Smooth muscle cell (in vitro differentiated cells): ENCODE measurements at regions not wholly inside any gene's neighbourhood (a gene's known extent, or its start where the extent isn't known, plus 50 kb on each side); places are given as distances from the start of the nearest gene placed in this dataset.

ENCODE experiments used
- DNase-seq: peaks from one replicate; lab custom pipeline; 2025; ENCODE audit not compliant: unreplicated experiment; lab: John Stamatoyannopoulos, UW
- H2AFZ ChIP-seq: fragments of 200-600 bp; sonication (generic); 2 replicates; pipeline ENCODE4 v1.6.0; 2016; ENCODE audit warnings: antibody characterized with exemption, low read depth, mild to moderate bottlenecking
- H3F3A ChIP-seq: fragments of 200-600 bp; sonication (generic); 2 replicates; pipeline ENCODE4 v1.6.0; 2017; ENCODE audit warnings: antibody characterized with exemption, low read depth
- H3K27ac ChIP-seq: fragments of 200-600 bp; sonication (generic); 2 replicates; pipeline ENCODE4 v1.5.1; 2016; ENCODE audit warnings: low read depth, mild to moderate bottlenecking
- H3K27me3 ChIP-seq: fragments of 200-600 bp; sonication (generic); 2 replicates; pipeline ENCODE4 v1.6.1; 2016; ENCODE audit warnings: low read depth, mild to moderate bottlenecking
- H3K36me3 ChIP-seq: fragments of 200-600 bp; sonication (generic); 2 replicates; pipeline ENCODE4 v1.5.1; 2016; ENCODE audit warnings: low read depth
- H3K4me1 ChIP-seq: fragments of 200-600 bp; sonication (generic); 2 replicates; pipeline ENCODE4 v1.5.1; 2016; ENCODE audit warnings: low read depth
- H3K4me2 ChIP-seq: fragments of 200-600 bp; sonication (generic); 2 replicates; pipeline ENCODE4 v1.6.0; 2016; ENCODE audit warnings: mild to moderate bottlenecking
- H3K4me3 ChIP-seq: fragments of 200-600 bp; sonication (generic); 2 replicates; pipeline ENCODE4 v1.5.1; 2016; ENCODE audit warnings: mild to moderate bottlenecking
- H3K79me2 ChIP-seq: fragments of 200-600 bp; sonication (generic); 2 replicates; pipeline ENCODE4 v1.6.0; 2016; ENCODE audit warnings: low read depth, mild to moderate bottlenecking
- H3K9ac ChIP-seq: fragments of 200-600 bp; sonication (generic); 2 replicates; pipeline ENCODE4 v1.6.0; 2016; ENCODE audit warnings: low read depth
- H3K9me3 ChIP-seq: fragments of 200-600 bp; sonication (generic); replicated peaks from 2 replicates; pipeline ENCODE4 v1.5.1; 2016; ENCODE audit warnings: low read depth
- H4K20me1 ChIP-seq: fragments of 200-600 bp; sonication (generic); 2 replicates; pipeline ENCODE4 v1.6.0; 2016; ENCODE audit warnings: low read depth
- WGBS: methylation state at CpG from one replicate; pipeline ENCODE4 v1.1.7; 2016; ENCODE audit warnings: low lambda C conversion rate; 5-methylcytosine and 5-hydroxymethylcytosine counted together
- TF ChIP-seq, protein P1 (sequence below): fragments of 200-600 bp; sonication (generic); IDR thresholded peaks from 2 replicates; pipeline ENCODE4 v1.5.1; 2017; ENCODE audit warnings: borderline replicate concordance, mild to moderate bottlenecking, antibody characterized with exemption; ENCODE audit not compliant: insufficient read depth, poor library complexity, severe bottlenecking

DNA sequence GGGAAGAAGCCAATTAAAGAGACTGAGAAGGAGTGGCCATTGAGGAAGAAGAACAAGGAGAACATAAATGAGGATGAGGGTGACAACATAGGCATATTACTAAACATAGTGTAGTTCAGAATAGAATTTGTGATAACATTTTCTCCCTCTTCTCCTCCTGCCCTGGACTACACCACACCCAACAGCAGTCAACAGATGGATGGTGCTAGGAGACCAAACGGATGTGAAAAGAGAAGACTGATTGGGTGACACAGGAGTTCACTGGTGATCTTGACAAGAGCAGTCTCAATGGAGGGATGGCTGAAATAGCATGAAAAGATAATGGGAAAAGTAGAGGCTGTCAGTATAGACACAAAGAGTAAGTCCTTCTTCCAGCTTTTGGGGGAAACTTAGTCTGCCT lies 226.5 kb upstream of the FGF13 start:
- no peak overlapping the region for H3K27ac ChIP-seq
- no peaks in the 10 kb centered on the region for H3K9me3 ChIP-seq
- TF ChIP-seq, protein P1, sequence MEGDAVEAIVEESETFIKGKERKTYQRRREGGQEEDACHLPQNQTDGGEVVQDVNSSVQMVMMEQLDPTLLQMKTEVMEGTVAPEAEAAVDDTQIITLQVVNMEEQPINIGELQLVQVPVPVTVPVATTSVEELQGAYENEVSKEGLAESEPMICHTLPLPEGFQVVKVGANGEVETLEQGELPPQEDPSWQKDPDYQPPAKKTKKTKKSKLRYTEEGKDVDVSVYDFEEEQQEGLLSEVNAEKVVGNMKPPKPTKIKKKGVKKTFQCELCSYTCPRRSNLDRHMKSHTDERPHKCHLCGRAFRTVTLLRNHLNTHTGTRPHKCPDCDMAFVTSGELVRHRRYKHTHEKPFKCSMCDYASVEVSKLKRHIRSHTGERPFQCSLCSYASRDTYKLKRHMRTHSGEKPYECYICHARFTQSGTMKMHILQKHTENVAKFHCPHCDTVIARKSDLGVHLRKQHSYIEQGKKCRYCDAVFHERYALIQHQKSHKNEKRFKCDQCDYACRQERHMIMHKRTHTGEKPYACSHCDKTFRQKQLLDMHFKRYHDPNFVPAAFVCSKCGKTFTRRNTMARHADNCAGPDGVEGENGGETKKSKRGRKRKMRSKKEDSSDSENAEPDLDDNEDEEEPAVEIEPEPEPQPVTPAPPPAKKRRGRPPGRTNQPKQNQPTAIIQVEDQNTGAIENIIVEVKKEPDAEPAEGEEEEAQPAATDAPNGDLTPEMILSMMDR, result no peak
- H3K4me2 ChIP-seq, result no peak overlapping the region
- DNase-seq, result no peak
- 65% methylated on average over 1 of the region's 1 CpG for WGBS
- H3F3A ChIP-seq, result no peaks in the 10 kb centered on the region
- no peak overlapping the region for H3K4me3 ChIP-seq
- no peaks in the 10 kb centered on the region for H3K27me3 ChIP-seq
- H4K20me1 ChIP-seq, result no peaks in the 10 kb centered on the region
- no peaks in the 10 kb centered on the region for H3K36me3 ChIP-seq
- no peaks in the 10 kb centered on the region for H3K4me1 ChIP-seq
- no peak overlapping the region for H3K9ac ChIP-seq
- no peaks in the 10 kb centered on the region for H3K79me2 ChIP-seq
- no peak overlapping the region for H2AFZ ChIP-seq

GRCh38 chrX:138931212-138931611 lies 219.7 kb upstream of the FGF13 start:
- Histone ChIP-seq H4K20me1 (no peaks in the 10 kb centered on the region), H3K4me2 (no peak overlapping the region), H3F3A (no peaks in the 10 kb centered on the region), H3K9ac (no peak overlapping the region), H3K79me2 (no peaks in the 10 kb centered on the region), H3K4me3 (no peak overlapping the region), H3K9me3 (no peaks in the 10 kb centered on the region), H3K4me1 (no peaks in the 10 kb centered on the region), H3K27me3 (no peaks in the 10 kb centered on the region), H2AFZ (no peak overlapping the region), H3K27ac (no peak overlapping the region), H3K36me3 (no peaks in the 10 kb centered on the region)
- 69% methylated on average over 2 of the region's 2 CpGs for WGBS
- TF ChIP-seq, protein P1, result no peak
- DNase-seq, result no peak

GRCh38 chrX:138930583-138930945 lies 219.0 kb upstream of the FGF13 start:
- Histone ChIP-seq H3K9ac (no peak overlapping the region), H3K4me1 (no peaks in the 10 kb centered on the region), H3K27ac (no peak overlapping the region), H3K36me3 (no peaks in the 10 kb centered on the region), H3K79me2 (no peaks in the 10 kb centered on the region), H3K9me3 (no peaks in the 10 kb centered on the region), H4K20me1 (no peaks in the 10 kb centered on the region), H3K27me3 (no peaks in the 10 kb centered on the region), H3K4me2 (no peak overlapping the region), H2AFZ (no peak overlapping the region), H3F3A (no peaks in the 10 kb centered on the region), H3K4me3 (no peak overlapping the region)
- DNase-seq, result no peak
- 78% methylated on average over 4 of the region's 4 CpGs for WGBS
- TF ChIP-seq, protein P1, result no peak

DNA sequence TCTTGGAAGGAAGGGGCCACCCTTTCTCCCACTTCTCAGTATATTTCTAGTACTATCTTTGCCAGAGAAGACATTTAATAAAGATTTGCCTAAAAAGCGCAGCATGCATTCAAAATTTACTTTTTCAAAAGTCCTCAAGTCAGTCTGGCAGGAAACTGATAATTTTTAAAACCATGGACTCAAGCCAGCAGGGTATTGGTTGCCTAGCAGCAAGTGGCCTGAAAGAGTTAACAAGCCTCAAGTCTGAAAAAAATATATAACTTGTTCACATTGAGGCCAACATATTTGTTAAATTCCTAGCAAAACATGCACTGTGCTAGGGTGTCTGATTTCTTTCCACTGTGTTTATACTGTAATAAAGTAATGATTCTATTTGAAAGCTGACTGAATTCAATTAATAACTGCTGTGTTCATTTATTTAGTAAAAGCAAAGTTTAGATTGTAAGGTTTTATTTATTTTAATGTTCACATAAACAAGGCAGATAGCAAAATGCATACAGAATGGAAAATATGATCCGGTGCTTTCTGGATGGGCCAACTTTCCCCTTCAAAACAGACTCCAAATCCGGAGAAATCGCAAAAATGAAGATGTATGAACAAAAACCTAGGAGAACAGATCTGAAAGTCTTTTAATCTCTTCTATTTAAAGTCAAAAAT lies 218.5 kb upstream of the FGF13 start:
- H3K4me1 ChIP-seq, result no peaks in the 10 kb centered on the region

More for the DNA sequence above, 218.5 kb upstream of the FGF13 start:
- Histone ChIP-seq H3F3A (no peaks in the 10 kb centered on the region), H3K4me2 (no peak overlapping the region), H3K27ac (no peak overlapping the region), H3K4me3 (no peak overlapping the region), H3K79me2 (no peaks in the 10 kb centered on the region), H2AFZ (no peak overlapping the region), H4K20me1 (no peaks in the 10 kb centered on the region), H3K9me3 (no peaks in the 10 kb centered on the region), H3K9ac (no peak overlapping the region), H3K27me3 (no peaks in the 10 kb centered on the region), H3K36me3 (no peaks in the 10 kb centered on the region)
- WGBS, result 72% methylated on average over 4 of the region's 4 CpGs
- TF ChIP-seq, protein P1, result no peak
- DNase-seq, result no peak
